HG03095 (cell line): ENCODE measurements at regions not wholly inside any gene's neighbourhood (a gene's known extent, or its start where the extent isn't known, plus 50 kb on each side); places are given as distances from the start of the nearest gene placed in this dataset.
"Not testable (repeated sequence)": the region's sequence is repeated elsewhere in the genome, so short reads cannot be mapped to it uniquely, and the experiment has no call there.

Experiments used
- ATAC-seq: cut with Tn5 transposase; IDR thresholded peaks from one replicate; pipeline ENCODE4 v1.9.1; 2021; ENCODE audit warnings: moderate library complexity; ENCODE audit not compliant: unreplicated experiment

GRCh38 chr10:65787571-65787970 lies 1138.3 kb upstream of the LRRTM3 start:
- no peak for ATAC-seq

- no peak for ATAC-seq
Observed at GRCh38 chr10:65788271-65788670, 1137.6 kb upstream of the LRRTM3 start.

GRCh38 chr10:65791979-65792378 lies 1133.9 kb upstream of the LRRTM3 start:
- no peak for ATAC-seq

GRCh38 chr10:65793738-65794425 lies 1132.0 kb upstream of the LRRTM3 start:
- ATAC-seq = no peak

GRCh38 chr10:65794861-65795260 lies 1131.0 kb upstream of the LRRTM3 start:
- ATAC-seq = not testable (repeated sequence)

GRCh38 chr10:65796472-65796871 lies 1129.4 kb upstream of the LRRTM3 start:
- no peak for ATAC-seq

- peak; percentile 66 for ATAC-seq
Observed at GRCh38 chr10:65798133-65798532, 1127.7 kb upstream of the LRRTM3 start.

GRCh38 chr10:65802391-65802790 lies 1123.4 kb upstream of the LRRTM3 start:
- no peak for ATAC-seq

- ATAC-seq = no peak
Observed at GRCh38 chr10:65805511-65805910, 1120.3 kb upstream of the LRRTM3 start.

- ATAC-seq = no peak
Observed at GRCh38 chr10:65805993-65806392, 1119.8 kb upstream of the LRRTM3 start.

GRCh38 chr10:65808687-65809333 lies 1117.0 kb upstream of the LRRTM3 start:
- no peak for ATAC-seq

GRCh38 chr10:65811931-65812525 lies 1113.8 kb upstream of the LRRTM3 start:
- ATAC-seq = no peak

GRCh38 chr10:65816536-65816935 lies 1109.3 kb upstream of the LRRTM3 start:
- ATAC-seq = no peak

GRCh38 chr10:65818990-65819389 lies 1106.8 kb upstream of the LRRTM3 start:
- ATAC-seq = no peak

- ATAC-seq = no peak
Observed at GRCh38 chr10:65827359-65827758, 1098.5 kb upstream of the LRRTM3 start.

GRCh38 chr10:65838811-65839210 lies 1087.0 kb upstream of the LRRTM3 start:
- ATAC-seq = no peak

GRCh38 chr10:65843203-65843602 lies 1082.6 kb upstream of the LRRTM3 start:
- ATAC-seq = no peak

- ATAC-seq = no peak
Observed at GRCh38 chr10:65845916-65846315, 1079.9 kb upstream of the LRRTM3 start.

- no peak for ATAC-seq
Observed at GRCh38 chr10:65846541-65846940, 1079.3 kb upstream of the LRRTM3 start.

GRCh38 chr10:65846949-65847348 lies 1078.9 kb upstream of the LRRTM3 start:
- no peak for ATAC-seq

GRCh38 chr10:65847436-65848230 lies 1078.2 kb upstream of the LRRTM3 start:
- no peak for ATAC-seq
